HL-60 (cell line): ENCODE measurements at regions not wholly inside any gene's neighbourhood (a gene's known extent, or its start where the extent isn't known, plus 50 kb on each side); places are given as distances from the start of the nearest gene placed in this dataset.

ENCODE experiments used
- DNase-seq, 2 experiments: peaks; one replicate each; pipeline ENCODE4 v3.0.0-alpha.2; 2010 to 2020; ENCODE audit warnings: low read depth in 1 of 2, low spot score in 1 of 2
- H3K27ac ChIP-seq: fragments of 250-450 bp; sonication (Bioruptor Pico); replicated peaks from 2 replicates; pipeline ENCODE4 v1.5.1; 2020; ENCODE audit warnings: mild to moderate bottlenecking, moderate library complexity
- H3K27me3 ChIP-seq: fragments of 250-450 bp; sonication (Bioruptor Pico); 2 replicates; pipeline ENCODE4 v1.5.1; 2021; ENCODE audit warnings: mild to moderate bottlenecking, moderate library complexity; ENCODE audit not compliant: insufficient read depth, poor library complexity, severe bottlenecking
- H3K4me3 ChIP-seq: replicated peaks from 2 replicates; pipeline ENCODE4 v1.5.1; 2011; ENCODE audit warnings: mild to moderate bottlenecking, control low read depth, low read length; ENCODE audit not compliant: insufficient read depth
- CTCF ChIP-seq: IDR thresholded peaks from one replicate; pipeline ENCODE4 v1.5.1; 2011; ENCODE audit warnings: low read length, control low read depth, inconsistent platforms; ENCODE audit not compliant: insufficient read depth
- GABPA ChIP-seq: IDR thresholded peaks from 2 replicates; pipeline ENCODE4 v1.6.1; 2012; ENCODE audit warnings: low read depth
- POLR2AphosphoS5 ChIP-seq: IDR thresholded peaks from 2 replicates; pipeline ENCODE4 v1.6.1; 2012; ENCODE audit warnings: low read depth
- REST ChIP-seq: IDR thresholded peaks from 2 replicates; pipeline ENCODE4 v1.6.1; 2012; ENCODE audit warnings: low read depth; ENCODE audit not compliant: insufficient replicate concordance
- SPI1 ChIP-seq: IDR thresholded peaks from 2 replicates; pipeline ENCODE4 v1.6.1; 2012; ENCODE audit warnings: low read depth, mild to moderate bottlenecking, borderline replicate concordance

- TF ChIP-seq GABPA: no peak
- TF ChIP-seq SPI1: no peak
- no peak for TF ChIP-seq CTCF
- TF ChIP-seq REST: no peak
- no peak for TF ChIP-seq POLR2AphosphoS5
- no peak for DNase-seq
- H3K27ac ChIP-seq: no peak overlapping the region
- H3K4me3 ChIP-seq: no peak overlapping the region
- H3K27me3 ChIP-seq: peaks cover 8% of the 10 kb centered on the region
These were observed 104.2 kb upstream of the ADRA2C start for GRCh38 chr4:3661989-3662388.

GRCh38 chr4:3660928-3661515, 105.2 kb upstream of the ADRA2C start:
- Histone ChIP-seq H3K27ac (no peak overlapping the region), H3K27me3 (peaks cover 8% of the 10 kb centered on the region), H3K4me3 (no peak overlapping the region)
- DNase-seq: no peak
- no peak for TF ChIP-seq POLR2AphosphoS5
- TF ChIP-seq GABPA: no peak
- TF ChIP-seq REST: no peak
- TF ChIP-seq SPI1: no peak
- no peak for TF ChIP-seq CTCF

GRCh38 chr4:3660086-3660927, 105.9 kb upstream of the ADRA2C start:
- no peak overlapping the region for H3K4me3 ChIP-seq
- no peak overlapping the region for H3K27ac ChIP-seq
- no peak for DNase-seq
- peaks cover 8% of the 10 kb centered on the region for H3K27me3 ChIP-seq
- no peak for TF ChIP-seq POLR2AphosphoS5
- TF ChIP-seq GABPA: no peak
- no peak for TF ChIP-seq CTCF
- no peak for TF ChIP-seq REST
